ENCODE measurements at regions not wholly inside any gene's neighbourhood (a gene's known extent, or its start where the extent isn't known, plus 50 kb on each side); places are given as distances from the start of the nearest gene placed in this dataset.

- TF ChIP-seq CTCF (IDR thresholded peaks at IDR 0.05; ENCODE audit: low read length), result no peak
- no peak for TF ChIP-seq EZH2 (optimal IDR thresholded peaks at IDR 0.05; ENCODE audit: low read depth, low read length)
These were observed 242.4 kb downstream of the RNF144B start for GRCh38 chr6:18629571-18629970.

All from MM.1S (cell line).